ENCODE measurements at regions not wholly inside any gene's neighbourhood (a gene's known extent, or its start where the extent isn't known, plus 50 kb on each side); places are given as distances from the start of the nearest gene placed in this dataset.

GRCh38 chr3:127112796-127113570, 79.9 kb upstream of the PRR23E start:
- no peak for DNase-seq

- DNase-seq: no peak
Observed at GRCh38 chr3:127113571-127113891, 79.4 kb upstream of the PRR23E start.

- no peak for DNase-seq
Observed at GRCh38 chr3:127114337-127115070, 78.4 kb upstream of the PRR23E start.

GRCh38 chr3:127115691-127116351, 77.1 kb upstream of the PRR23E start:
- no peak for DNase-seq

GRCh38 chr3:127118366-127118765, 74.6 kb upstream of the PRR23E start:
- DNase-seq: no peak

GRCh38 chr3:127119693-127120464, 73.1 kb upstream of the PRR23E start:
- DNase-seq: no peak

- DNase-seq: no peak
Observed at GRCh38 chr3:127120851-127121647, 71.9 kb upstream of the PRR23E start.

- DNase-seq: no peak
Observed at GRCh38 chr3:127121885-127122284, 71.0 kb upstream of the PRR23E start.

GRCh38 chr3:127123533-127123932, 69.4 kb upstream of the PRR23E start:
- no peak for DNase-seq

- no peak for DNase-seq
Observed at GRCh38 chr3:127124120-127124519, 68.8 kb upstream of the PRR23E start.

GRCh38 chr3:127131424-127132170, 61.3 kb upstream of the PRR23E start:
- no peak for DNase-seq

GRCh38 chr3:127132876-127133275, 60.1 kb upstream of the PRR23E start:
- no peak for DNase-seq

- no peak for DNase-seq
Observed at GRCh38 chr3:127133971-127134370, 59.0 kb upstream of the PRR23E start.

GRCh38 chr3:127134466-127134865, 58.5 kb upstream of the PRR23E start:
- DNase-seq: no peak

- DNase-seq: no peak
Observed at GRCh38 chr3:127134887-127135240, 58.1 kb upstream of the PRR23E start.

GRCh38 chr3:127135241-127136023, 57.5 kb upstream of the PRR23E start:
- peak; percentile 32 to 50 for DNase-seq

GRCh38 chr3:127136024-127136600, 56.8 kb upstream of the PRR23E start:
- no peak for DNase-seq

- no peak for DNase-seq
Observed at GRCh38 chr3:127136706-127137105, 56.2 kb upstream of the PRR23E start.

GRCh38 chr3:127137113-127137512, 55.8 kb upstream of the PRR23E start:
- DNase-seq: peak; percentile 31 to 45

- DNase-seq: no peak
Observed at GRCh38 chr3:127137757-127138536, 55.0 kb upstream of the PRR23E start.

Data from SHP77 (cell line).